ENCODE measurements at regions not wholly inside any gene's neighbourhood (a gene's known extent, or its start where the extent isn't known, plus 50 kb on each side); places are given as distances from the start of the nearest gene placed in this dataset.

GRCh38 chr7:16295558-16295957, 125.8 kb downstream of the CRPPA start:
- no peak for TF ChIP-seq ZNF274 (IDR thresholded peaks at IDR 0.05; ENCODE audit: borderline replicate concordance, low read depth, low read length)
- no peak for TF ChIP-seq EGR1 (conservative IDR thresholded peaks at IDR 0.05)
- no peak for TF ChIP-seq EP300 (IDR thresholded peaks at IDR 0.05; ENCODE audit: low read length)
- no peak for TF ChIP-seq SIX5 (IDR thresholded peaks at IDR 0.05; ENCODE audit: borderline replicate concordance in 1 of 2, insufficient read depth in 1 of 2, low read depth in 1 of 2, low read length in 2 of 2)
- no peak for TF ChIP-seq RFX5 (IDR thresholded peaks at IDR 0.05; ENCODE audit: low read depth, low read length)
- TF ChIP-seq CTCF (IDR thresholded peaks at IDR 0.05 in 2 of 3, conservative IDR thresholded peaks at IDR 0.05 in 1 of 3; ENCODE audit: insufficient read depth in 2 of 3, low read depth in 1 of 3, low read length in 3 of 3), result no peak
- no peak for TF ChIP-seq ARID3A (IDR thresholded peaks at IDR 0.05; ENCODE audit: borderline replicate concordance, low read depth, low read length)
- no peak for TF ChIP-seq MXI1 (IDR thresholded peaks at IDR 0.05; ENCODE audit: low read depth, low read length)
- no peak for TF ChIP-seq HNRNPL (IDR thresholded peaks at IDR 0.05; ENCODE audit: low read depth, low read length)
- TF ChIP-seq FOXK2 (conservative IDR thresholded peaks at IDR 0.05 in 1 of 2, IDR thresholded peaks at IDR 0.05 in 1 of 2; ENCODE audit: low read depth in 2 of 2), result no peak
- TF ChIP-seq, protein P1, sequence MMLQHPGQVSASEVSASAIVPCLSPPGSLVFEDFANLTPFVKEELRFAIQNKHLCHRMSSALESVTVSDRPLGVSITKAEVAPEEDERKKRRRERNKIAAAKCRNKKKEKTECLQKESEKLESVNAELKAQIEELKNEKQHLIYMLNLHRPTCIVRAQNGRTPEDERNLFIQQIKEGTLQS (IDR thresholded peaks at IDR 0.05), result no peak
- TF ChIP-seq, protein P1 (CRISPR knock-in tag; conservative IDR thresholded peaks at IDR 0.05), result no peak
- no peak for TF ChIP-seq ZNF3 (CRISPR knock-in tag; IDR thresholded peaks at IDR 0.05)
- TF ChIP-seq POLR2A (conservative IDR thresholded peaks at IDR 0.05), result no peak
- TF ChIP-seq NFYB (IDR thresholded peaks at IDR 0.05; ENCODE audit: extremely low read depth, insufficient read length), result no peak
